ENCODE measurements at regions not wholly inside any gene's neighbourhood (a gene's known extent, or its start where the extent isn't known, plus 50 kb on each side); places are given as distances from the start of the nearest gene placed in this dataset.

- TF ChIP-seq CTCF (IDR thresholded peaks at IDR 0.05): no peak
- TF ChIP-seq POLR2A (IDR thresholded peaks at IDR 0.05): no peak
These were observed 485.4 kb upstream of the SLC8A1 start for GRCh38 chr2:40937284-40937683.

Measured in thyroid gland (tissue), 4 donors.